Thyroid gland (tissue), 4 donors: ENCODE measurements at regions not wholly inside any gene's neighbourhood (a gene's known extent, or its start where the extent isn't known, plus 50 kb on each side); places are given as distances from the start of the nearest gene placed in this dataset.

Experiments
- DNase-seq, 2 donors: peaks; one replicate each; pipeline ENCODE4 v3.0.0-alpha.2; 2019
- H3K27ac ChIP-seq, 3 donors: fragments of 200-600 bp; sonication (generic); 1 replicate in 2 of 3; 2 replicates in 1 of 3; pipeline ENCODE4 v1.5.1; 2016 to 2019; ENCODE audit warnings: mild to moderate bottlenecking in 1 of 3, moderate library complexity in 1 of 3
- H3K27me3 ChIP-seq: fragments of 200-600 bp; sonication (generic); one replicate; pipeline ENCODE4 v1.5.1; 2019
- H3K36me3 ChIP-seq, 2 donors: fragments of 200-600 bp; sonication (generic); one replicate each; pipeline ENCODE4 v1.5.1; 2016 to 2019
- H3K4me1 ChIP-seq, 2 donors: fragments of 200-600 bp; sonication (generic); one replicate each; pipeline ENCODE4 v1.5.1; 2017 to 2019
- H3K4me3 ChIP-seq, 3 donors: fragments of 200-600 bp; sonication (generic); replicated peaks in 1 of 3; 1 replicate in 2 of 3; 2 replicates in 1 of 3; pipeline ENCODE4 v1.5.1; 2016; ENCODE audit warnings: mild to moderate bottlenecking in 1 of 3
- H3K9me3 ChIP-seq: fragments of 200-600 bp; sonication (generic); one replicate; pipeline ENCODE4 v1.5.1; 2017
- CTCF ChIP-seq, 6 experiments: fragments of 200-600 bp in 3 of 6; fragments of 450-650 bp in 3 of 6; sonication (generic) in 3 of 6; IDR thresholded peaks; one replicate each; pipeline ENCODE4 v1.5.1; 2016 to 2019; ENCODE audit warnings: antibody characterized with exemption in 6 of 6, mild to moderate bottlenecking in 2 of 6, inconsistent platforms in 1 of 6, moderate library complexity in 1 of 6
- POLR2A ChIP-seq, 2 donors: fragments of 450-650 bp; IDR thresholded peaks; one replicate each; pipeline ENCODE4 v1.6.1; 2017; ENCODE audit warnings: antibody characterized with exemption in 2 of 2, mild to moderate bottlenecking in 2 of 2, moderate library complexity in 1 of 2
- WGBS, 2 donors: methylation state at CpG; one replicate each; pipeline ENCODE4 v1.1.5; 2017; 5-methylcytosine and 5-hydroxymethylcytosine counted together
- intact Hi-C: fragments of 100-400 bp; cut with DNase I; formaldehyde crosslinking; loops from one replicate; pipeline ENCODE4 v1.15.1; 2023

GRCh38 chr1:212518188-212519054 is 85.7 kb downstream of the NENF start:
- 59 to 60% methylated on average over 11 to 14 of the region's 14 CpGs for WGBS, 2 donors
- no peaks in the 10 kb centered on the region for H3K9me3 ChIP-seq
- intact Hi-C loops, result no loop called here
- H3K27ac ChIP-seq, result no peak overlapping the region
- H3K36me3 ChIP-seq, result no peaks in the 10 kb centered on the region
- H3K27me3 ChIP-seq, result no peaks in the 10 kb centered on the region
- H3K4me1 ChIP-seq, result peaks cover 12 to 25% of the 10 kb centered on the region in 2 donors
- DNase-seq, result peak; percentile 42 to 76
- TF ChIP-seq POLR2A (IDR thresholded peaks at IDR 0.05) (no peak), CTCF (IDR thresholded peaks at IDR 0.05) (no peak)
- no peak overlapping the region for H3K4me3 ChIP-seq

- intact Hi-C loops, result no loop called here
- TF ChIP-seq CTCF (IDR thresholded peaks at IDR 0.05), result no peak
- no peak for TF ChIP-seq POLR2A (IDR thresholded peaks at IDR 0.05)
- DNase-seq, result no peak
- Histone ChIP-seq H3K4me3 (no peak overlapping the region), H3K4me1 (peaks cover 6 to 18% of the 10 kb centered on the region in 2 donors), H3K9me3 (no peaks in the 10 kb centered on the region), H3K27ac (no peak overlapping the region), H3K27me3 (no peaks in the 10 kb centered on the region), H3K36me3 (no peaks in the 10 kb centered on the region)
- WGBS, 2 donors, result 88 to 94% methylated on average over 2 of the region's 2 CpGs
These were observed 86.4 kb downstream of the NENF start for GRCh38 chr1:212519131-212519530.

GRCh38 chr1:212520299-212520698 is 87.6 kb downstream of the NENF start:
- H3K9me3 ChIP-seq, result no peaks in the 10 kb centered on the region
- H3K27me3 ChIP-seq, result no peaks in the 10 kb centered on the region
- no peak overlapping the region for H3K27ac ChIP-seq
- no peaks in the 10 kb centered on the region for H3K36me3 ChIP-seq
- no peak overlapping the region for H3K4me3 ChIP-seq
- H3K4me1 ChIP-seq, result peaks cover 0 to 9% of the 10 kb centered on the region in 2 donors
- DNase-seq, result no peak
- intact Hi-C loops, result no loop called here
- no peak for TF ChIP-seq CTCF (IDR thresholded peaks at IDR 0.05)
- TF ChIP-seq POLR2A (IDR thresholded peaks at IDR 0.05), result no peak

- Histone ChIP-seq H3K4me1 (peaks cover 0 to 9% of the 10 kb centered on the region in 2 donors), H3K9me3 (no peaks in the 10 kb centered on the region), H3K27me3 (no peaks in the 10 kb centered on the region), H3K4me3 (no peak overlapping the region), H3K27ac (no peak overlapping the region), H3K36me3 (no peaks in the 10 kb centered on the region)
- WGBS, 2 donors, result 88 to 97% methylated on average over 5 of the region's 5 CpGs
- no peak for DNase-seq
- no peak for TF ChIP-seq POLR2A (IDR thresholded peaks at IDR 0.05)
- TF ChIP-seq CTCF (IDR thresholded peaks at IDR 0.05), result no peak
- intact Hi-C loops, result no loop called here
These were observed 87.8 kb upstream of the ATF3 start for GRCh38 chr1:212520746-212521145.

- Histone ChIP-seq H3K4me3 (no peak overlapping the region), H3K27me3 (no peaks in the 10 kb centered on the region), H3K4me1 (no peaks in the 10 kb centered on the region), H3K27ac (no peak overlapping the region), H3K36me3 (no peaks in the 10 kb centered on the region), H3K9me3 (no peaks in the 10 kb centered on the region)
- no peak for DNase-seq
- TF ChIP-seq CTCF (IDR thresholded peaks at IDR 0.05), result no peak
- intact Hi-C loops, result no loop called here
- 87 to 91% methylated on average over 7 of the region's 7 CpGs for WGBS, 2 donors
These were observed 83.0 kb upstream of the ATF3 start for GRCh38 chr1:212525479-212526110.
